H1 (cell line): ENCODE measurements at regions not wholly inside any gene's neighbourhood (a gene's known extent, or its start where the extent isn't known, plus 50 kb on each side); places are given as distances from the start of the nearest gene placed in this dataset.

Experiments used
- EGR1 ChIP-seq: IDR thresholded peaks from 2 replicates; pipeline ENCODE4 v1.6.1; 2011; ENCODE audit warnings: low read depth, low read length, borderline replicate concordance
- EP300 ChIP-seq, 2 experiments: IDR thresholded peaks; 1 replicate in 1 of 2; 2 replicates in 1 of 2; pipeline ENCODE4 v1.6.1; 2011 to 2012; ENCODE audit warnings: low read depth in 2 of 2, low read length in 2 of 2, mild to moderate bottlenecking in 2 of 2, borderline replicate concordance in 1 of 2, inconsistent platforms in 1 of 2, moderate library complexity in 1 of 2
- EZH2 ChIP-seq: fragments of 200-600 bp; sonication (generic); IDR thresholded peaks from 2 replicates; pipeline ENCODE4 v1.7.1; 2012; ENCODE audit warnings: low read depth, mild to moderate bottlenecking, moderate library complexity, low read length, inconsistent platforms; ENCODE audit not compliant: severe bottlenecking
- GTF2F1 ChIP-seq: IDR thresholded peaks from 2 replicates; pipeline ENCODE4 v1.6.1; 2012; ENCODE audit warnings: low read depth, low read length, improper control_type of control experiment, borderline replicate concordance
- POLR2A ChIP-seq, 2 experiments: IDR thresholded peaks; 1 replicate in 1 of 2; 2 replicates in 1 of 2; pipeline ENCODE4 v1.6.1; 2011; ENCODE audit warnings: low read depth in 2 of 2, low read length in 2 of 2, mild to moderate bottlenecking in 2 of 2; ENCODE audit errors: control extremely low read depth in 1 of 2
- POLR2AphosphoS5 ChIP-seq: IDR thresholded peaks from 2 replicates; pipeline ENCODE4 v1.6.1; 2011; ENCODE audit warnings: low read depth, low read length
- SP4 ChIP-seq: IDR thresholded peaks from 2 replicates; pipeline ENCODE4 v1.6.1; 2012; ENCODE audit warnings: low read length, inconsistent platforms
- TEAD4 ChIP-seq: IDR thresholded peaks from 2 replicates; pipeline ENCODE4 v1.6.1; 2012; ENCODE audit warnings: low read depth, low read length, inconsistent platforms, mixed read lengths
- ZNF274 ChIP-seq: IDR thresholded peaks from 2 replicates; pipeline ENCODE4 v1.7.0; 2012; ENCODE audit warnings: low read length, borderline replicate concordance; ENCODE audit errors: extremely low read depth
- TF ChIP-seq, protein P1 (sequence below), 3 experiments: IDR thresholded peaks; 1 replicate in 2 of 3; 2 replicates in 1 of 3; pipeline versions ENCODE4 v1.5.1 to v1.6.1; 2011; ENCODE audit warnings: low read length in 3 of 3, mild to moderate bottlenecking in 3 of 3, inconsistent platforms in 2 of 3, low read depth in 1 of 3, moderate library complexity in 1 of 3; ENCODE audit not compliant: insufficient read depth in 1 of 3; ENCODE audit errors: control extremely low read depth in 1 of 3
- TF ChIP-seq, protein P2 (sequence below): IDR thresholded peaks from 2 replicates; pipeline ENCODE4 v1.6.1; 2011; ENCODE audit warnings: low read length, improper control_type of control experiment
- TF ChIP-seq, protein P3 (sequence below): IDR thresholded peaks from 2 replicates; pipeline ENCODE4 v1.6.1; 2012; ENCODE audit warnings: low read length, inconsistent platforms

DNA sequence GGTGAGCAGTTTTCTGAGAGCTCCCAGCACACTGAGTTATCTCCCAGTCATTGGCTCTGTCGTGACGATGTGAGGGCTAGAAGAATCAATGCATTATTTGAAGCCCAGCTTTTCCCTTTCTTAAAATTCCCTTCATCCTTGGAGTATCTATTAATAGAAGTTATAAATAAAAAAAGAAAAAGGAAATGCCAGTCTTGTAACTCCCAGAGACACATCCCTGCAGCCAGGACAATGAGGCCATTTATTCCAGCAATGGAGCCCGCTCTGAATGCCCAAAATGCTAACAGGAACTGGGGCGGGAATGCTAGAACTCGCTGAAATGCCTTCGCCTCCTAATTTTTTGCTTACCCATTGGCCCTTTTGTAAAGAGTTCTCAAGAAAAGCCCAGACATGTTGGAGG lies 305.8 kb downstream of the TFAP2C start:
- TF ChIP-seq POLR2A (IDR thresholded peaks at IDR 0.05; ENCODE audit: control extremely low read depth in 1 of 2, low read depth in 2 of 2, low read length in 2 of 2) (no peak), EZH2 (no peak), EP300 (IDR thresholded peaks at IDR 0.05; ENCODE audit: borderline replicate concordance in 1 of 2, low read depth in 2 of 2, low read length in 2 of 2) (no peak), EGR1 (no peak), POLR2AphosphoS5 (no peak), ZNF274 (no peak), TEAD4 (no peak), SP4 (no peak), GTF2F1 (no peak)
- TF ChIP-seq, protein P1, sequence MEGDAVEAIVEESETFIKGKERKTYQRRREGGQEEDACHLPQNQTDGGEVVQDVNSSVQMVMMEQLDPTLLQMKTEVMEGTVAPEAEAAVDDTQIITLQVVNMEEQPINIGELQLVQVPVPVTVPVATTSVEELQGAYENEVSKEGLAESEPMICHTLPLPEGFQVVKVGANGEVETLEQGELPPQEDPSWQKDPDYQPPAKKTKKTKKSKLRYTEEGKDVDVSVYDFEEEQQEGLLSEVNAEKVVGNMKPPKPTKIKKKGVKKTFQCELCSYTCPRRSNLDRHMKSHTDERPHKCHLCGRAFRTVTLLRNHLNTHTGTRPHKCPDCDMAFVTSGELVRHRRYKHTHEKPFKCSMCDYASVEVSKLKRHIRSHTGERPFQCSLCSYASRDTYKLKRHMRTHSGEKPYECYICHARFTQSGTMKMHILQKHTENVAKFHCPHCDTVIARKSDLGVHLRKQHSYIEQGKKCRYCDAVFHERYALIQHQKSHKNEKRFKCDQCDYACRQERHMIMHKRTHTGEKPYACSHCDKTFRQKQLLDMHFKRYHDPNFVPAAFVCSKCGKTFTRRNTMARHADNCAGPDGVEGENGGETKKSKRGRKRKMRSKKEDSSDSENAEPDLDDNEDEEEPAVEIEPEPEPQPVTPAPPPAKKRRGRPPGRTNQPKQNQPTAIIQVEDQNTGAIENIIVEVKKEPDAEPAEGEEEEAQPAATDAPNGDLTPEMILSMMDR (IDR thresholded peaks at IDR 0.05; ENCODE audit: control extremely low read depth in 1 of 3, insufficient read depth in 1 of 3, low read depth in 1 of 3, low read length in 3 of 3), result no peak
- TF ChIP-seq, protein P2, sequence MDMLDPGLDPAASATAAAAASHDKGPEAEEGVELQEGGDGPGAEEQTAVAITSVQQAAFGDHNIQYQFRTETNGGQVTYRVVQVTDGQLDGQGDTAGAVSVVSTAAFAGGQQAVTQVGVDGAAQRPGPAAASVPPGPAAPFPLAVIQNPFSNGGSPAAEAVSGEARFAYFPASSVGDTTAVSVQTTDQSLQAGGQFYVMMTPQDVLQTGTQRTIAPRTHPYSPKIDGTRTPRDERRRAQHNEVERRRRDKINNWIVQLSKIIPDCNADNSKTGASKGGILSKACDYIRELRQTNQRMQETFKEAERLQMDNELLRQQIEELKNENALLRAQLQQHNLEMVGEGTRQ, result no peak
- TF ChIP-seq, protein P3, sequence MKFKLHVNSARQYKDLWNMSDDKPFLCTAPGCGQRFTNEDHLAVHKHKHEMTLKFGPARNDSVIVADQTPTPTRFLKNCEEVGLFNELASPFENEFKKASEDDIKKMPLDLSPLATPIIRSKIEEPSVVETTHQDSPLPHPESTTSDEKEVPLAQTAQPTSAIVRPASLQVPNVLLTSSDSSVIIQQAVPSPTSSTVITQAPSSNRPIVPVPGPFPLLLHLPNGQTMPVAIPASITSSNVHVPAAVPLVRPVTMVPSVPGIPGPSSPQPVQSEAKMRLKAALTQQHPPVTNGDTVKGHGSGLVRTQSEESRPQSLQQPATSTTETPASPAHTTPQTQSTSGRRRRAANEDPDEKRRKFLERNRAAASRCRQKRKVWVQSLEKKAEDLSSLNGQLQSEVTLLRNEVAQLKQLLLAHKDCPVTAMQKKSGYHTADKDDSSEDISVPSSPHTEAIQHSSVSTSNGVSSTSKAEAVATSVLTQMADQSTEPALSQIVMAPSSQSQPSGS, result no peak
